HCT116 (cell line): ENCODE measurements at regions not wholly inside any gene's neighbourhood (a gene's known extent, or its start where the extent isn't known, plus 50 kb on each side); places are given as distances from the start of the nearest gene placed in this dataset.

Experiments
- CEBPB ChIP-seq: IDR thresholded peaks from 2 replicates; pipeline ENCODE4 v1.6.1; 2012; ENCODE audit warnings: low read depth
- EGR1 ChIP-seq: IDR thresholded peaks from 2 replicates; pipeline ENCODE4 v1.6.1; 2012; ENCODE audit warnings: low read depth
- ELF1 ChIP-seq: IDR thresholded peaks from 2 replicates; pipeline ENCODE4 v1.6.1; 2012; ENCODE audit warnings: low read depth, borderline replicate concordance
- EZH2 ChIP-seq: fragments of 200-600 bp; sonication (generic); IDR thresholded peaks from 2 replicates; pipeline ENCODE4 v1.6.1; 2017; ENCODE audit warnings: antibody characterized with exemption, mixed run types
- POLR2A ChIP-seq: IDR thresholded peaks from 2 replicates; pipeline ENCODE4 v1.7.0; 2011; ENCODE audit warnings: borderline replicate concordance; ENCODE audit not compliant: insufficient read depth, insufficient read length; ENCODE audit errors: extremely low read depth
- POLR2AphosphoS5 ChIP-seq: IDR thresholded peaks from 2 replicates; pipeline ENCODE4 v1.6.1; 2011; ENCODE audit warnings: mild to moderate bottlenecking, low read depth, low read length, moderate library complexity
- RAD21 ChIP-seq: IDR thresholded peaks from 2 replicates; pipeline ENCODE4 v1.6.1; 2012; ENCODE audit warnings: low read depth, mild to moderate bottlenecking
- SP1 ChIP-seq: IDR thresholded peaks from 2 replicates; pipeline ENCODE4 v1.6.1; 2012; ENCODE audit warnings: low read depth
- SRF ChIP-seq: IDR thresholded peaks from 2 replicates; pipeline ENCODE4 v1.6.1; 2012; ENCODE audit warnings: low read depth
- TCF7L2 ChIP-seq: IDR thresholded peaks from 2 replicates; pipeline ENCODE4 v1.7.0; 2011; ENCODE audit warnings: borderline replicate concordance, inconsistent platforms; ENCODE audit not compliant: insufficient read depth, insufficient read length; ENCODE audit errors: extremely low read depth
- TF ChIP-seq, protein P1 (sequence below), 3 experiments: fragments of 200-600 bp in 1 of 3; sonication (generic) in 1 of 3; IDR thresholded peaks in 2 of 3; conservative IDR thresholded peaks in 1 of 3; 2 replicates each; pipeline ENCODE4 v1.5.1; 2012 to 2017; ENCODE audit warnings: low read depth in 2 of 3, low read length in 2 of 3, antibody characterized with exemption in 1 of 3, borderline replicate concordance in 1 of 3, control low read depth in 1 of 3, mild to moderate bottlenecking in 1 of 3, mixed read lengths in 1 of 3, mixed run types in 1 of 3, moderate library complexity in 1 of 3; ENCODE audit not compliant: insufficient read depth in 1 of 3
- TF ChIP-seq, protein P2 (sequence below): IDR thresholded peaks from 2 replicates; pipeline ENCODE4 v1.6.1; 2012
- TF ChIP-seq, protein P3 (sequence below): IDR thresholded peaks from 2 replicates; pipeline ENCODE4 v1.6.1; 2012
- TF ChIP-seq, protein P4 (sequence below): IDR thresholded peaks from 2 replicates; pipeline ENCODE4 v1.6.1; 2011; ENCODE audit warnings: mild to moderate bottlenecking, low read length, moderate library complexity; ENCODE audit not compliant: insufficient replicate concordance; ENCODE audit errors: extremely low read depth

DNA sequence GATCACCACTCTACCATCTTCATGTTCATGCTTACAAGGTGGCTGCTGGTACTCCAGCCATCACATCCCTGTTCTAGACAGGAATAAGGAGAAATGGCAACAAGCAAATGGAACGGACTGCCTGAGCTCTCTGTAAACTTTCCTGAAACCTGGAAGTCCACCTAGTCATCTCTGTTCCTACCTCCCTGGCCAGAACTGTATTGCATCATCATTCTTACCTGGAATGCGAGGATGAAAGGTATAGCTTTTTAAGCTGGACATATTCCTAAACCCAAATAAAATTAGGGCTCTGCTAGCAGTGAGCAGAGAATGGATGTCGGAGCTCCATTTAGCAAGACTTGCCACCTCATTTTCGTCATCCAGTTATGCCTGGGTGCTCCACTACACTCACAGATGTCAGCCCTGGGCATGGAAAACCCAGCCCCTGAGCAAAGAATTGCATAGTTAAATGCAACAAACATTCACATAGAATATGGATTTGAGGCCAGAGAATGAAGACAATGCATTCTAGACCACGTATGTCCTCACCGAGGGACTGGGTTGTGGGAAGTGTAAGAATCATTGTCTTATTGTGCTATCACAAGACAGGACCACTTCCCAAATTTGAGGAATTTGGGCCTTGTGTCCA is 214.3 kb upstream of the CDYL start:
- TF ChIP-seq SP1 (no peak), TCF7L2 (no peak), POLR2AphosphoS5 (no peak), POLR2A (no peak), ELF1 (no peak), CEBPB (no peak), EGR1 (no peak), RAD21 (no peak), SRF (no peak), EZH2 (no peak)
- TF ChIP-seq, protein P1, sequence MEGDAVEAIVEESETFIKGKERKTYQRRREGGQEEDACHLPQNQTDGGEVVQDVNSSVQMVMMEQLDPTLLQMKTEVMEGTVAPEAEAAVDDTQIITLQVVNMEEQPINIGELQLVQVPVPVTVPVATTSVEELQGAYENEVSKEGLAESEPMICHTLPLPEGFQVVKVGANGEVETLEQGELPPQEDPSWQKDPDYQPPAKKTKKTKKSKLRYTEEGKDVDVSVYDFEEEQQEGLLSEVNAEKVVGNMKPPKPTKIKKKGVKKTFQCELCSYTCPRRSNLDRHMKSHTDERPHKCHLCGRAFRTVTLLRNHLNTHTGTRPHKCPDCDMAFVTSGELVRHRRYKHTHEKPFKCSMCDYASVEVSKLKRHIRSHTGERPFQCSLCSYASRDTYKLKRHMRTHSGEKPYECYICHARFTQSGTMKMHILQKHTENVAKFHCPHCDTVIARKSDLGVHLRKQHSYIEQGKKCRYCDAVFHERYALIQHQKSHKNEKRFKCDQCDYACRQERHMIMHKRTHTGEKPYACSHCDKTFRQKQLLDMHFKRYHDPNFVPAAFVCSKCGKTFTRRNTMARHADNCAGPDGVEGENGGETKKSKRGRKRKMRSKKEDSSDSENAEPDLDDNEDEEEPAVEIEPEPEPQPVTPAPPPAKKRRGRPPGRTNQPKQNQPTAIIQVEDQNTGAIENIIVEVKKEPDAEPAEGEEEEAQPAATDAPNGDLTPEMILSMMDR (IDR thresholded peaks at IDR 0.05 in 2 of 3, conservative IDR thresholded peaks at IDR 0.05 in 1 of 3; ENCODE audit: borderline replicate concordance in 1 of 3, insufficient read depth in 1 of 3, low read depth in 2 of 3, low read length in 2 of 3), result no peak
- TF ChIP-seq, protein P2, sequence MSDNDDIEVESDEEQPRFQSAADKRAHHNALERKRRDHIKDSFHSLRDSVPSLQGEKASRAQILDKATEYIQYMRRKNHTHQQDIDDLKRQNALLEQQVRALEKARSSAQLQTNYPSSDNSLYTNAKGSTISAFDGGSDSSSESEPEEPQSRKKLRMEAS, result no peak
- TF ChIP-seq, protein P3, sequence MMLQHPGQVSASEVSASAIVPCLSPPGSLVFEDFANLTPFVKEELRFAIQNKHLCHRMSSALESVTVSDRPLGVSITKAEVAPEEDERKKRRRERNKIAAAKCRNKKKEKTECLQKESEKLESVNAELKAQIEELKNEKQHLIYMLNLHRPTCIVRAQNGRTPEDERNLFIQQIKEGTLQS, result no peak
- TF ChIP-seq, protein P4, sequence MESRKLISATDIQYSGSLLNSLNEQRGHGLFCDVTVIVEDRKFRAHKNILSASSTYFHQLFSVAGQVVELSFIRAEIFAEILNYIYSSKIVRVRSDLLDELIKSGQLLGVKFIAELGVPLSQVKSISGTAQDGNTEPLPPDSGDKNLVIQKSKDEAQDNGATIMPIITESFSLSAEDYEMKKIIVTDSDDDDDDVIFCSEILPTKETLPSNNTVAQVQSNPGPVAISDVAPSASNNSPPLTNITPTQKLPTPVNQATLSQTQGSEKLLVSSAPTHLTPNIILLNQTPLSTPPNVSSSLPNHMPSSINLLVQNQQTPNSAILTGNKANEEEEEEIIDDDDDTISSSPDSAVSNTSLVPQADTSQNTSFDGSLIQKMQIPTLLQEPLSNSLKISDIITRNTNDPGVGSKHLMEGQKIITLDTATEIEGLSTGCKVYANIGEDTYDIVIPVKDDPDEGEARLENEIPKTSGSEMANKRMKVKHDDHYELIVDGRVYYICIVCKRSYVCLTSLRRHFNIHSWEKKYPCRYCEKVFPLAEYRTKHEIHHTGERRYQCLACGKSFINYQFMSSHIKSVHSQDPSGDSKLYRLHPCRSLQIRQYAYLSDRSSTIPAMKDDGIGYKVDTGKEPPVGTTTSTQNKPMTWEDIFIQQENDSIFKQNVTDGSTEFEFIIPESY, result no peak
